ENCODE measurements at regions not wholly inside any gene's neighbourhood (a gene's known extent, or its start where the extent isn't known, plus 50 kb on each side); places are given as distances from the start of the nearest gene placed in this dataset.

DNA sequence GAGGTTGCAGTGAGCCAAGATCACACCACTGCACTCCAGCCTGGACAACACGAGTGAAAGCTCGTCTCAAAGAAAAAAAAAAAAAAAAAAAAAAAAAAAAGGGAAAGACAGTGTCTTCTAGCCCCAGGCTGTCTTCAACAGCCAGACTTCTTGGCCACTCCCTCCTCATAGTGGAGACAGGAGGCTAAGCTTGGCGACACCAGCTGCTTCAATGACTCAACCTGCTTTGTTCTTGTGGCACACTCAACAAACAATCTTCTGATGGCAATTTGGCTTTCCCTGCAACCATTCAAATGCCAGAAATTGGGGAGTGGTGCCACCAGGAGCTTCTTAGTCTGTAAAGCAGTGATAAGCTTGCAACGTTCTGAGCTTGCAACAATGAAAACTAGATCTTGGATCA lies 290.4 kb upstream of the DYNLRB2 start:
- TF ChIP-seq, protein P1, sequence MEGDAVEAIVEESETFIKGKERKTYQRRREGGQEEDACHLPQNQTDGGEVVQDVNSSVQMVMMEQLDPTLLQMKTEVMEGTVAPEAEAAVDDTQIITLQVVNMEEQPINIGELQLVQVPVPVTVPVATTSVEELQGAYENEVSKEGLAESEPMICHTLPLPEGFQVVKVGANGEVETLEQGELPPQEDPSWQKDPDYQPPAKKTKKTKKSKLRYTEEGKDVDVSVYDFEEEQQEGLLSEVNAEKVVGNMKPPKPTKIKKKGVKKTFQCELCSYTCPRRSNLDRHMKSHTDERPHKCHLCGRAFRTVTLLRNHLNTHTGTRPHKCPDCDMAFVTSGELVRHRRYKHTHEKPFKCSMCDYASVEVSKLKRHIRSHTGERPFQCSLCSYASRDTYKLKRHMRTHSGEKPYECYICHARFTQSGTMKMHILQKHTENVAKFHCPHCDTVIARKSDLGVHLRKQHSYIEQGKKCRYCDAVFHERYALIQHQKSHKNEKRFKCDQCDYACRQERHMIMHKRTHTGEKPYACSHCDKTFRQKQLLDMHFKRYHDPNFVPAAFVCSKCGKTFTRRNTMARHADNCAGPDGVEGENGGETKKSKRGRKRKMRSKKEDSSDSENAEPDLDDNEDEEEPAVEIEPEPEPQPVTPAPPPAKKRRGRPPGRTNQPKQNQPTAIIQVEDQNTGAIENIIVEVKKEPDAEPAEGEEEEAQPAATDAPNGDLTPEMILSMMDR (conservative IDR thresholded peaks at IDR 0.05) = no peak
- no peak for TF ChIP-seq EZH2 (IDR thresholded peaks at IDR 0.05; ENCODE audit: low read depth)

Measured in PC-9 (cell line).